Parathyroid adenoma (tissue), 2 donors: ENCODE measurements at regions not wholly inside any gene's neighbourhood (a gene's known extent, or its start where the extent isn't known, plus 50 kb on each side); places are given as distances from the start of the nearest gene placed in this dataset.

Experiments
- H2AFZ ChIP-seq: fragments of 300-600 bp; sonication (generic); one replicate; pipeline ENCODE4 v1.7.0; 2017; ENCODE audit warnings: antibody characterized with exemption, mild to moderate bottlenecking
- H3K27ac ChIP-seq: fragments of 300-600 bp; sonication (generic); one replicate; pipeline ENCODE4 v1.7.0; 2017
- H3K27me3 ChIP-seq: fragments of 300-600 bp; sonication (generic); one replicate; pipeline ENCODE4 v1.7.0; 2017; ENCODE audit warnings: low read length; ENCODE audit not compliant: control insufficient read depth, insufficient read depth
- H3K36me3 ChIP-seq: fragments of 300-600 bp; sonication (generic); one replicate; pipeline ENCODE4 v1.7.0; 2017; ENCODE audit warnings: low read length; ENCODE audit not compliant: control insufficient read depth, insufficient read depth
- H3K4me1 ChIP-seq: fragments of 300-600 bp; sonication (generic); one replicate; pipeline ENCODE4 v1.7.0; 2017; ENCODE audit warnings: control low read depth
- H3K4me2 ChIP-seq: fragments of 300-600 bp; sonication (generic); one replicate; pipeline ENCODE4 v1.7.0; 2017; ENCODE audit warnings: low read length
- H3K4me3 ChIP-seq: fragments of 300-600 bp; sonication (generic); one replicate; pipeline ENCODE4 v1.7.0; 2017; ENCODE audit warnings: low read depth, low read length
- H3K79me2 ChIP-seq: fragments of 300-600 bp; sonication (generic); one replicate; pipeline ENCODE4 v1.7.0; 2017; ENCODE audit warnings: control low read depth
- H3K9ac ChIP-seq: fragments of 300-600 bp; sonication (generic); one replicate; pipeline ENCODE4 v1.7.0; 2017; ENCODE audit warnings: mild to moderate bottlenecking
- H3K9me3 ChIP-seq: fragments of 300-600 bp; sonication (generic); one replicate; pipeline ENCODE4 v1.7.0; 2017; ENCODE audit warnings: low read length; ENCODE audit not compliant: control insufficient read depth
- TF ChIP-seq, protein P1 (sequence below): fragments of 300-600 bp; sonication (generic); IDR thresholded peaks from one replicate; pipeline ENCODE4 v1.7.0; 2017; ENCODE audit warnings: antibody characterized with exemption, mild to moderate bottlenecking
- donor health status: primary hyperparathyroidism.

DNA sequence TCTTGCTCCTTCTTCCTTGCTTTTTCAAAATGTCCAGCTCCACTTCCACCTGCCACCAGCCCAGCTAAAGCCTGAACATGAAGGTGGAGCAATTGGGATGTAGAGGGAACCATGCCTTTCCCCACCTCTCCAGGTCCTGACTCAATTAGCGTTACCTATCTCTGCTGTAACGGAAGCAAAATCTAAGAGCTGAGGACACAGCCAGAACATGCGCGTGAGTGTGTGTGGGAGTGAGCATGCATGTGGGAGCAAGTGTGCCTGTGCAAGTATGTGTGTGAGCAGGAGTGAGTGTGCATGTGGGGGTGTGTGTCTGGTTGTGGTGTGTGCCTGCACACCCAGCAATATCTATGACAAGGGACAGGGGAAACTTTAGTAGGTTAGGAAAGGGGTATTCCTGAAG lies 364.5 kb downstream of the MID1IP1 start:
- H3K4me1 ChIP-seq = no peaks in the 10 kb centered on the region
- H3K4me3 ChIP-seq = no peak overlapping the region
- no peak overlapping the region for H2AFZ ChIP-seq
- H3K9ac ChIP-seq = no peak overlapping the region
- H3K9me3 ChIP-seq = no peaks in the 10 kb centered on the region
- H3K4me2 ChIP-seq = no peak overlapping the region
- H3K36me3 ChIP-seq = no peaks in the 10 kb centered on the region
- H3K27me3 ChIP-seq = no peaks in the 10 kb centered on the region
- H3K79me2 ChIP-seq = no peaks in the 10 kb centered on the region
- no peak overlapping the region for H3K27ac ChIP-seq
- TF ChIP-seq, protein P1, sequence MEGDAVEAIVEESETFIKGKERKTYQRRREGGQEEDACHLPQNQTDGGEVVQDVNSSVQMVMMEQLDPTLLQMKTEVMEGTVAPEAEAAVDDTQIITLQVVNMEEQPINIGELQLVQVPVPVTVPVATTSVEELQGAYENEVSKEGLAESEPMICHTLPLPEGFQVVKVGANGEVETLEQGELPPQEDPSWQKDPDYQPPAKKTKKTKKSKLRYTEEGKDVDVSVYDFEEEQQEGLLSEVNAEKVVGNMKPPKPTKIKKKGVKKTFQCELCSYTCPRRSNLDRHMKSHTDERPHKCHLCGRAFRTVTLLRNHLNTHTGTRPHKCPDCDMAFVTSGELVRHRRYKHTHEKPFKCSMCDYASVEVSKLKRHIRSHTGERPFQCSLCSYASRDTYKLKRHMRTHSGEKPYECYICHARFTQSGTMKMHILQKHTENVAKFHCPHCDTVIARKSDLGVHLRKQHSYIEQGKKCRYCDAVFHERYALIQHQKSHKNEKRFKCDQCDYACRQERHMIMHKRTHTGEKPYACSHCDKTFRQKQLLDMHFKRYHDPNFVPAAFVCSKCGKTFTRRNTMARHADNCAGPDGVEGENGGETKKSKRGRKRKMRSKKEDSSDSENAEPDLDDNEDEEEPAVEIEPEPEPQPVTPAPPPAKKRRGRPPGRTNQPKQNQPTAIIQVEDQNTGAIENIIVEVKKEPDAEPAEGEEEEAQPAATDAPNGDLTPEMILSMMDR = no peak

DNA sequence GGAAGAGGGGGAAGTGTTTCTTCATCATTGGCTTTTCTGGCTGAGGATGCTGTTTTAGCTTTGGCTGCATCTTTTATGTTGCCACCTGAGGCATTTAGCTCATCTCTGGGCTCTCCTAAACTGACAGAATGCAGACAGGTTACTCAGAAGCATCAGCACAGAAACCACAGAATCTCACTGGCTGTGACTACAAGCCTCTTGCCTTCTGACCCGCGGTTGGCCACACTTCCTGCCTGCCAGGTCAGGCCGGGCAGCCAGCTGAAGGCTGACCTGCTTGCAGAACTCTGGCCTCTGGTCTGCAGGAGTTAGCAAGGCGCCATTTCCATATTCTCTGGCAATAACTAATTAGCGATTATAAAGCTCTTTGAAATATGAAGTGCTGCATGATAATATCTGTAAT lies 366.5 kb downstream of the MID1IP1 start:
- no peaks in the 10 kb centered on the region for H3K79me2 ChIP-seq
- no peaks in the 10 kb centered on the region for H3K9me3 ChIP-seq
- no peaks in the 10 kb centered on the region for H3K27me3 ChIP-seq
- H3K36me3 ChIP-seq = no peaks in the 10 kb centered on the region
- H3K27ac ChIP-seq = no peak overlapping the region
- no peak overlapping the region for H2AFZ ChIP-seq
- TF ChIP-seq, protein P1 = no peak
- H3K4me2 ChIP-seq = no peak overlapping the region
- no peak overlapping the region for H3K4me3 ChIP-seq
- H3K9ac ChIP-seq = no peak overlapping the region
- H3K4me1 ChIP-seq = no peaks in the 10 kb centered on the region

GRCh38 chrX:39168609-39169008 lies 367.4 kb downstream of the MID1IP1 start:
- Histone ChIP-seq H3K79me2 (no peaks in the 10 kb centered on the region), H3K4me2 (no peak overlapping the region), H3K36me3 (no peaks in the 10 kb centered on the region), H3K4me3 (no peak overlapping the region), H3K27ac (no peak overlapping the region), H3K9ac (no peak overlapping the region), H3K9me3 (no peaks in the 10 kb centered on the region), H3K4me1 (no peaks in the 10 kb centered on the region), H2AFZ (no peak overlapping the region), H3K27me3 (no peaks in the 10 kb centered on the region)
- TF ChIP-seq, protein P1 = no peak

- H3K27me3 ChIP-seq = no peaks in the 10 kb centered on the region
- H3K4me1 ChIP-seq = no peaks in the 10 kb centered on the region
- no peaks in the 10 kb centered on the region for H3K79me2 ChIP-seq
- no peak overlapping the region for H3K4me3 ChIP-seq
- no peak overlapping the region for H3K4me2 ChIP-seq
- TF ChIP-seq, protein P1 = no peak
- no peaks in the 10 kb centered on the region for H3K9me3 ChIP-seq
- no peak overlapping the region for H3K9ac ChIP-seq
- no peaks in the 10 kb centered on the region for H3K36me3 ChIP-seq
- no peak overlapping the region for H2AFZ ChIP-seq
- no peak overlapping the region for H3K27ac ChIP-seq
Observed at GRCh38 chrX:39169976-39170375, 368.7 kb downstream of the MID1IP1 start.

DNA sequence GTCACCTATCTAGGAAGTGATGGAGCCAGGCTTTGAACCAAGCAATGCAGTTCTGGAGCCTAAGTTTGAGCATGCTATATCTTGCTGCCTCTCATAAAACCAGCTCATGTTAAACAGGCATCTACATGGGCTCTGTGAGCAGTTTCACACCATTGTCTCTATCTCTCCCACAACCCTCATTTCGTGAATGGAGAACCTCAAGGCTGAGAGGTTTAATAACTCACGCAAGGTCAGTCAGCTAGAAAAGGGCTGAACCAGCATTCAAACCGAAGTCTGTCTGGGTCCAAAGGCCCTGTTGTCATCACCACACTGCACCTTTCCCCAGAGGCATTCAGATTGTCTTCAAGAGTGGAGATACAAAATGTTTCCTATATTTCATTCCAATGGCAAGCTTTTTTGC lies 369.2 kb downstream of the MID1IP1 start:
- no peak overlapping the region for H3K27ac ChIP-seq
- H3K9me3 ChIP-seq = no peaks in the 10 kb centered on the region
- no peaks in the 10 kb centered on the region for H3K79me2 ChIP-seq
- no peaks in the 10 kb centered on the region for H3K36me3 ChIP-seq
- H3K4me2 ChIP-seq = no peak overlapping the region
- H3K4me1 ChIP-seq = no peaks in the 10 kb centered on the region
- no peak overlapping the region for H3K4me3 ChIP-seq
- TF ChIP-seq, protein P1 = no peak
- no peaks in the 10 kb centered on the region for H3K27me3 ChIP-seq
- H2AFZ ChIP-seq = no peak overlapping the region
- no peak overlapping the region for H3K9ac ChIP-seq
